Brain microvascular endothelial cell (primary cell): ENCODE measurements at regions not wholly inside any gene's neighbourhood (a gene's known extent, or its start where the extent isn't known, plus 50 kb on each side); places are given as distances from the start of the nearest gene placed in this dataset.

Experiments used
- DNase-seq: peaks from one replicate; pipeline ENCODE4 v3.0.0-alpha.2; 2020
- H3K27ac ChIP-seq: fragments of 250-450 bp; sonication (Bioruptor Pico); 2 replicates; pipeline ENCODE4 v1.5.1; 2020; ENCODE audit warnings: mild to moderate bottlenecking, moderate library complexity
- H3K27me3 ChIP-seq: fragments of 250-450 bp; sonication (Bioruptor Pico); replicated peaks from 2 replicates; pipeline ENCODE4 v1.5.1; 2020; ENCODE audit warnings: mild to moderate bottlenecking
- H3K36me3 ChIP-seq: fragments of 250-450 bp; sonication (Bioruptor Pico); replicated peaks from 2 replicates; pipeline ENCODE4 v1.5.1; 2020; ENCODE audit warnings: mild to moderate bottlenecking
- H3K4me3 ChIP-seq: 2 replicates; pipeline ENCODE4 v1.5.1; 2011; ENCODE audit warnings: low read depth, mild to moderate bottlenecking, control low read depth, low read length, moderate library complexity
- in situ Hi-C: cut with HindIII; loops from 2 replicates; pipeline ENCODE4 v1.10.0; 2017; ENCODE audit warnings: low sequenced_read_pairs, low pct_ligation_motif_present
- TF ChIP-seq, protein P1 (sequence below): IDR thresholded peaks from 2 replicates; pipeline ENCODE4 v1.5.1; 2011; ENCODE audit warnings: low read depth, mild to moderate bottlenecking, moderate library complexity, low read length, control low read depth, inconsistent platforms; ENCODE audit errors: missing control alignments

DNA sequence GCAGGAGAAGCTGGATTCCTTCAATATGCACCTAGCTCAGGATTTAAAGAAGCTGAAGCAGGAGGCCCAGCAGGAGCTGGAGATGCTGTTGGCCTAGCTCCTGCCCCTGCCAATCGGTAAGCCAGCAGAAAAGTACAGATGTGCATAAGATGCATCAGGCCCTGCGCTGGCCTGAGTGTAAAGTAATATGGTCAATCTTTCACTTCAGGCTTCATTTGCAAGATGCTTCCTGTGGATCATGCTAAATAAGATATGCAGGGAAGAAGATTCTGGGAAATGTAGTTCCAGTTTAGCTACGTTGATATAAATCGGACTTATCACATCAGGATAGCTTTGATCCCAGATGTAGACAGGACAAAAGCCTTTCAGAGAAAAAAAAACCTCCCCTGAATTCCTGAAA lies 100.3 kb downstream of the GJA1 start:
- TF ChIP-seq, protein P1, sequence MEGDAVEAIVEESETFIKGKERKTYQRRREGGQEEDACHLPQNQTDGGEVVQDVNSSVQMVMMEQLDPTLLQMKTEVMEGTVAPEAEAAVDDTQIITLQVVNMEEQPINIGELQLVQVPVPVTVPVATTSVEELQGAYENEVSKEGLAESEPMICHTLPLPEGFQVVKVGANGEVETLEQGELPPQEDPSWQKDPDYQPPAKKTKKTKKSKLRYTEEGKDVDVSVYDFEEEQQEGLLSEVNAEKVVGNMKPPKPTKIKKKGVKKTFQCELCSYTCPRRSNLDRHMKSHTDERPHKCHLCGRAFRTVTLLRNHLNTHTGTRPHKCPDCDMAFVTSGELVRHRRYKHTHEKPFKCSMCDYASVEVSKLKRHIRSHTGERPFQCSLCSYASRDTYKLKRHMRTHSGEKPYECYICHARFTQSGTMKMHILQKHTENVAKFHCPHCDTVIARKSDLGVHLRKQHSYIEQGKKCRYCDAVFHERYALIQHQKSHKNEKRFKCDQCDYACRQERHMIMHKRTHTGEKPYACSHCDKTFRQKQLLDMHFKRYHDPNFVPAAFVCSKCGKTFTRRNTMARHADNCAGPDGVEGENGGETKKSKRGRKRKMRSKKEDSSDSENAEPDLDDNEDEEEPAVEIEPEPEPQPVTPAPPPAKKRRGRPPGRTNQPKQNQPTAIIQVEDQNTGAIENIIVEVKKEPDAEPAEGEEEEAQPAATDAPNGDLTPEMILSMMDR, result no peak
- Histone ChIP-seq H3K27ac (no peak overlapping the region), H3K27me3 (no peaks in the 10 kb centered on the region), H3K4me3 (no peak overlapping the region), H3K36me3 (no peaks in the 10 kb centered on the region)
- DNase-seq, result no peak
- in situ Hi-C loops, result no loop called here

DNA sequence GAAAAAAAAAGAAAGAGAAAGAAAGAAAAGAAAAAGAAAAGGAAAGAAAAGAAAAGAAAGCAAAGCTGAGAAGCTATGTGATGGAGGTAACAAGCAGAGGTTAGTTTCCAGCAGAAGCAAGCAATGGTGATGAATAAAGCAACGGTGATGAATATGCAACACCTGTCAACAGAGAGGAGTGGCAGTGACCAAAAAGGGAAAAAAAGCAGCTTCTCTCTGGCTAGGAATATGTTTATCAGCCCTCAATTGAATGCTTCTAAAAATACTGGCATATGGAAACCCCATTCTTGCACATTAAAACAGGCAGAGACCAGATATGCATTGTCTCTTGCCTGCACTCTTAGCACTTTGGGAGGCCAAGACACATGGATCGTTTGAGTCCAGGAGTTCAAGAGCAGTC lies 100.9 kb downstream of the GJA1 start:
- in situ Hi-C loops, result no loop called here
- H3K36me3 ChIP-seq, result no peaks in the 10 kb centered on the region
- H3K27me3 ChIP-seq, result no peaks in the 10 kb centered on the region
- no peak overlapping the region for H3K27ac ChIP-seq
- TF ChIP-seq, protein P1, result no peak
- H3K4me3 ChIP-seq, result no peak overlapping the region
- DNase-seq, result no peak

DNA sequence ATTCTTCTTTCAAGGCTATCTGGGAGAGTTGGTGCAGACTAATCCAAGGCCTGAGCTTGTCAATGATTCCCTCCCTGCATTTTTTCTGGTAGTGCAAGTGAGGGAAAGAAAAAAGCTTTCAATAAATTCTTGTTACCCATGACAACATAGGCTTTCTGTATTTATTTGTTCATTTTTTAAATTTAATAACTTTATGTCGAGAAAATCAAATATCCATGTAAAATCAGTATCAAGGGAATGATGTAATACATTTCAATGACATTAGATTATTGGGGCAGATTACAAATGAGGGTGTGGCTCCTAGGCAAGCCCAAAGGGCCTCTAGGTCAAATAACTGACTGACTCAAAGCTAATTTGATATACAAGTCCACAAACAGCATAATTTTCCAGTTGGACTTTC lies 104.0 kb downstream of the GJA1 start:
- in situ Hi-C loops, result no loop called here
- H3K27me3 ChIP-seq, result no peaks in the 10 kb centered on the region
- no peak overlapping the region for H3K4me3 ChIP-seq
- H3K36me3 ChIP-seq, result no peaks in the 10 kb centered on the region
- TF ChIP-seq, protein P1, result no peak
- no peak for DNase-seq
- no peak overlapping the region for H3K27ac ChIP-seq

DNA sequence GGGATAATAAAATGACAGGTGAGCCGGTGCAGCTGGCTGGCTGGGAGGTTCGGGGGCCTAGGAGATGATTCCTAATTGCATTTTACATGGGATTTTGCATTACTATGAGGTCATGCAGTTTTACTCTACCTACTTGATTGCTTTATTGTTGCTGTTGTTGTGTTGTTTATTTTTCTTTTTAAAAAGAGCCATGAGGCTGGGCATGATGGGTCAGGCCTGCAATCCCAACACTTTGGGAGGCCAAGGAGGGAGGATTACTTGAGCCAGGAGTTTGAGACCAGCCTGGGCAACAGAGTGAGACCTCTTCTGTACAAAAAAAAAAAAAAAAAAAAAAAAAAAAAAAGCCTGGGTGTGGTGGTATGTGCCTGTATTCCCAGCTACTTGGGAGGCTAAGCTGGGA lies 104.8 kb downstream of the GJA1 start:
- TF ChIP-seq, protein P1, result no peak
- H3K36me3 ChIP-seq, result no peaks in the 10 kb centered on the region
- in situ Hi-C loops, result no loop called here
- no peak overlapping the region for H3K27ac ChIP-seq
- H3K27me3 ChIP-seq, result no peaks in the 10 kb centered on the region
- DNase-seq, result no peak
- no peak overlapping the region for H3K4me3 ChIP-seq

DNA sequence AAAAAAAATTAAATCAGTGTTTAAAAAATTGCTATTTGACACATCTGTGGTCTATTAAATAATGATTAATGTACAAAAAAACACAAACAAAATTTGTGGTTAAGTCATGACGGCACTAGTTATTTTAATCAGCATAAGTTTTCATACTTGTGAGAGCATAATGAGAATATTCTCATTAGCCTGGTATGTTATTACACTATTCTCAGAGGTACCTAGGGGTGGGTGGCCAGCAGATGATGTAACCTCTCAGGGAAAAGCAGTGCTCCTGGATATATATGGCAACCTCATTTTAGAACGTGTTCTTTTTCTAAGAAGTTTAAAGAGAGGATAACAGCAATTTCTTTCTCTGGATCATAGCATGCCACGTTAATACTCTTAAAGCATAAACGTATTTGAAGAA lies 109.2 kb downstream of the GJA1 start:
- no peak for DNase-seq
- H3K27ac ChIP-seq, result no peak overlapping the region
- H3K4me3 ChIP-seq, result no peak overlapping the region
- in situ Hi-C loops, result no loop called here
- H3K36me3 ChIP-seq, result no peaks in the 10 kb centered on the region
- TF ChIP-seq, protein P1, result no peak
- no peaks in the 10 kb centered on the region for H3K27me3 ChIP-seq

DNA sequence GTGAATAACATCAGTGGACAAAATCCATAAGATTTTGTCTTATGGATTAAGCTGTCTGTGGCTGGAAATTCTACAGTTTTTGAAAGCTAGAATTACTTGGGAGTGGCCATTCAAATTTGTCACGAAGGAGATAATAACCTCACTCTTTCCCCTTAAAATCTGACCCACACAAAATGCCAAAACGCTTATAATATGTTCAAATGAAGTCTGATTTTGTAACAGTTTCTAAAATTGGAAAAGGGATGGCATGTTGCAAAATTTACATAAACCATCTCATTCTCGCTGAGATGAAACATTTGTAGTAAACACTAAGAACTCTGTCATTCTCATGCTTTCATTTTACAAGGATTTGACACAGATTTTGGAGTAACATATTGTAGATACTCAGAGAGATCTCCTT lies 112.7 kb downstream of the GJA1 start:
- TF ChIP-seq, protein P1, result no peak
- Histone ChIP-seq H3K27ac (no peak overlapping the region), H3K4me3 (no peak overlapping the region), H3K27me3 (no peaks in the 10 kb centered on the region), H3K36me3 (no peaks in the 10 kb centered on the region)
- in situ Hi-C loops, result no loop called here
- DNase-seq, result no peak
